Naive thymus-derived CD4-positive, alpha-beta T cell (primary cell): ENCODE measurements at regions not wholly inside any gene's neighbourhood (a gene's known extent, or its start where the extent isn't known, plus 50 kb on each side); places are given as distances from the start of the nearest gene placed in this dataset.
A peak's percentile ranks its signal among the peaks of the same experiment; 100 is the strongest.

ENCODE experiments used
- ATAC-seq: fragments of 150-1000 bp; cut with Tn5 transposase; 2 replicates; pipeline ENCODE4 v1.10.0; 2021; ENCODE audit warnings: mild to moderate bottlenecking, moderate library complexity
- CTCF ChIA-PET: fragments of 350-600 bp; sonication (Branson Sonifier 250); formaldehyde crosslinking; loops from one replicate; lab custom pipeline; 2021; ENCODE audit warnings: antibody characterized with exemption; lab: Charles Lee
- POLR2A ChIA-PET: fragments of 350-600 bp; sonication (Branson Sonifier 250); formaldehyde crosslinking; loops from one replicate; lab custom pipeline; 2021; ENCODE audit warnings: antibody characterized with exemption, inconsistent platforms; lab: Charles Lee
- DNase-seq, 9 donors: peaks; one replicate each; pipeline versions ENCODE4 v3.0.0 to v3.0.0-alpha.2; 2020 to 2022; ENCODE audit warnings: mixed read lengths in 1 of 9
- H3K27ac ChIP-seq: one replicate; pipeline ENCODE4 v1.7.0; 2013; ENCODE audit warnings: mild to moderate bottlenecking, low read depth, low read length, moderate library complexity
- H3K27me3 ChIP-seq, 2 donors: one replicate each; pipeline ENCODE4 v1.7.0; 2013; ENCODE audit warnings: low read length in 2 of 2, mild to moderate bottlenecking in 2 of 2, moderate library complexity in 2 of 2; ENCODE audit not compliant: control insufficient read depth in 2 of 2, insufficient read depth in 2 of 2
- H3K36me3 ChIP-seq, 3 experiments: 1 replicate in 2 of 3; 2 replicates in 1 of 3; pipeline ENCODE4 v1.7.0; 2013; ENCODE audit warnings: low read length in 3 of 3, mild to moderate bottlenecking in 3 of 3, moderate library complexity in 1 of 3; ENCODE audit not compliant: insufficient read depth in 3 of 3, control insufficient read depth in 2 of 3
- H3K4me1 ChIP-seq, 2 donors: one replicate each; pipeline ENCODE4 v1.7.0; 2013; ENCODE audit warnings: low read length in 2 of 2, mild to moderate bottlenecking in 2 of 2, moderate library complexity in 1 of 2; ENCODE audit not compliant: control insufficient read depth in 2 of 2, insufficient read depth in 2 of 2
- H3K4me3 ChIP-seq: 2 replicates; pipeline ENCODE4 v1.7.0; 2013; ENCODE audit warnings: mild to moderate bottlenecking, low read length
- H3K9me3 ChIP-seq, 3 experiments: 1 replicate in 2 of 3; 2 replicates in 1 of 3; pipeline ENCODE4 v1.7.0; 2013; ENCODE audit warnings: low read length in 3 of 3; ENCODE audit not compliant: control insufficient read depth in 2 of 3
- H3K27ac Mint-ChIP-seq, 9 donors: one replicate each; pipeline ENCODE4 v1.8.0; 2020 to 2022; ENCODE audit warnings: mixed read lengths in 9 of 9, mild to moderate bottlenecking in 8 of 9, moderate library complexity in 5 of 9, inconsistent platforms in 2 of 9
- H3K27me3 Mint-ChIP-seq, 5 donors: one replicate each; pipeline ENCODE4 v1.8.0; 2021 to 2022; ENCODE audit warnings: mixed read lengths in 5 of 5, mild to moderate bottlenecking in 1 of 5
- H3K36me3 Mint-ChIP-seq, 5 donors: one replicate each; pipeline ENCODE4 v1.8.0; 2020 to 2022; ENCODE audit warnings: mixed read lengths in 5 of 5, mild to moderate bottlenecking in 3 of 5, inconsistent platforms in 1 of 5
- H3K4me1 Mint-ChIP-seq, 7 donors: one replicate each; pipeline ENCODE4 v1.8.0; 2020 to 2022; ENCODE audit warnings: mixed read lengths in 7 of 7, mild to moderate bottlenecking in 3 of 7, inconsistent platforms in 1 of 7
- H3K4me3 Mint-ChIP-seq, 10 donors: one replicate each; pipeline ENCODE4 v1.8.0; 2020 to 2022; ENCODE audit warnings: mild to moderate bottlenecking in 10 of 10, mixed read lengths in 10 of 10, moderate library complexity in 6 of 10, inconsistent platforms in 2 of 10
- H3K9me3 Mint-ChIP-seq, 11 donors: one replicate each; pipeline ENCODE4 v1.8.0; 2020 to 2022; ENCODE audit warnings: mixed read lengths in 11 of 11, mild to moderate bottlenecking in 4 of 11, inconsistent platforms in 1 of 11, moderate library complexity in 1 of 11
- intact Hi-C, 2 donors: fragments of 100-400 bp; cut with micrococcal nuclease; formaldehyde crosslinking; loops; one replicate each; pipeline ENCODE4 v1.15.1; 2023

DNA sequence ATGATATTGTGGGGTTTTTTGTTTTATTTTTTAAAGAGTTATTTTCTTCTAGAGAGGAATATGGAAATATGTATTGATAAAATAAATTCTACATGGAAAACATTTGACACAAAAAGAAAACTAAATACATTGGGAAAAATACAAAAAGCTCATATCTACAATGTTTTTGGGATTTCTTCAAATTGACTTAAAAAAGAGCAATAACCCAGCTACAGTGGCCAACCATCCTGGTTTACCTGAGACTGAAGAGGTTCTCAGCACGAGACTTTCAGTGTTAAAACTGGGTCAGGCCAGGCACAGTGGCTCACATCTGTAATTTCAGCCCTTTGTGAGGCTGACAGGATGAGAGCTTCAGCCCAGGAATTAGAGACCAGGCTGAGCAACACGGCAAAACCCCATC lies 56.7 kb upstream of the MYCN start:
- CTCF ChIA-PET: no interaction called here
- no peaks in the 10 kb centered on the region for H3K27me3 Mint-ChIP-seq

DNA sequence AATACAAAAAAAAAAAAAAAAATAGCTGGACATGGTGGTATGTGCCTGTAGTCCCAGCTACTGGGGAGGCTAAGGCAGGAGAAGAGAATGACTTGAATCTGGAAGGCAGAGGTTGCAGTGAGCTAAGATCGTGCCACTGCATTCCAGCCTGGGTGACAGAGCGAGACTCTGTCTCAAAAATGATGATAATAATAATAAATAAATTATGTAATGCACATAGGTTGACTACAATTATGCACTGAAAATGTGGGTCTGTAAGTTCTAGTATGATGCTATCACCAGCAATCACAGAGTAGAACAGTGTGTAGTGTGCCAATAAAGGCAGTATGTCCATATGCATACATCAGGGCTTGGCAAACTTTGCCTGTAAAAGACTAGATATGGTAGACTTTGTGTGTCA lies 55.6 kb upstream of the MYCN start:
- Histone ChIP-seq H3K27me3 (no peaks in the 10 kb centered on the region), H3K9me3 (no peaks in the 10 kb centered on the region), H3K4me3 (no peak overlapping the region), H3K27ac (no peak overlapping the region), H3K36me3 (no peaks in the 10 kb centered on the region), H3K4me1 (no peaks in the 10 kb centered on the region)
- H3K9me3 Mint-ChIP-seq: peaks cover 0 to 5% (median 0%) of the 10 kb centered on the region in 11 donors
- no peaks in the 10 kb centered on the region for H3K27me3 Mint-ChIP-seq
- no peaks in the 10 kb centered on the region for H3K36me3 Mint-ChIP-seq
- no peaks in the 10 kb centered on the region for H3K4me1 Mint-ChIP-seq
- DNase-seq (no peak), ATAC-seq (no peak)
- no peak overlapping the region for H3K4me3 Mint-ChIP-seq
- ChIA-PET POLR2A (no interaction called here), CTCF (interaction anchor here (0.7 kb wide), 1 partner anchor 10 kb away, joined by 3 read pairs; no protein-coding TSS in a partner anchor)
- intact Hi-C loops: no loop called here
- no peak overlapping the region for H3K27ac Mint-ChIP-seq

More for the DNA sequence above, 56.7 kb upstream of the MYCN start:
- Mint-ChIP-seq H3K27ac (no peak overlapping the region), H3K4me1 (no peaks in the 10 kb centered on the region), H3K36me3 (no peaks in the 10 kb centered on the region), H3K9me3 (peaks cover 0 to 5% (median 0%) of the 10 kb centered on the region in 11 donors), H3K4me3 (no peak overlapping the region)
- Histone ChIP-seq H3K27me3 (no peaks in the 10 kb centered on the region), H3K9me3 (no peaks in the 10 kb centered on the region), H3K36me3 (no peaks in the 10 kb centered on the region), H3K4me3 (no peak overlapping the region), H3K27ac (no peak overlapping the region), H3K4me1 (no peaks in the 10 kb centered on the region)
- POLR2A ChIA-PET: no interaction called here
- no peak for ATAC-seq
- intact Hi-C loops: no loop called here
- DNase-seq: no peak

DNA sequence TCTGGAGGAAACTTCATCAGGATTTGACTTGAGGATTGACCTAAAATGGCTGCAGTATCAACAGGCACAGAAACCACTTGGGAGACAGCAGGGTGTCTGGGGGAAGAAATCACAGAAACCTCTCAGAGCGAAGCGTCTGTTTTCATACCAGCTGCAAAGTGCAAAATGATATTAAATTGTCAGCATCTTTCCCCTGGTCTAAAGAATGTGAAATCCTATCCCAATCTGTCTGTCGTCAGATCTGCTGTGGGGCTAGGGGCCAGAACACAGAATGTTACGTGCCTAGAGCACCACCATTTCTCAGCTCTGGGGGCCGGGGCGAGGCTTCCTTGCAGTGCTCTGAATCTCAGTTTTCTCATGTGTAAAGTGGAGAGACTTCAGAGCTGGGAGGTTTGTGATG lies 54.1 kb upstream of the MYCN start:
- no peaks in the 10 kb centered on the region for H3K27me3 ChIP-seq
- ChIA-PET POLR2A (no interaction called here), CTCF (no interaction called here)
- Mint-ChIP-seq H3K9me3 (no peaks in the 10 kb centered on the region), H3K27ac (no peak overlapping the region), H3K4me3 (no peak overlapping the region), H3K4me1 (no peaks in the 10 kb centered on the region), H3K27me3 (peaks cover 0 to 5% (median 0%) of the 10 kb centered on the region in 5 donors), H3K36me3 (no peaks in the 10 kb centered on the region)
- DNase-seq: no peak
- no peak overlapping the region for H3K27ac ChIP-seq
- no peaks in the 10 kb centered on the region for H3K4me1 ChIP-seq
- no peaks in the 10 kb centered on the region for H3K9me3 ChIP-seq
- intact Hi-C loops: no loop called here
- H3K36me3 ChIP-seq: no peaks in the 10 kb centered on the region
- no peak for ATAC-seq
- H3K4me3 ChIP-seq: no peak overlapping the region

DNA sequence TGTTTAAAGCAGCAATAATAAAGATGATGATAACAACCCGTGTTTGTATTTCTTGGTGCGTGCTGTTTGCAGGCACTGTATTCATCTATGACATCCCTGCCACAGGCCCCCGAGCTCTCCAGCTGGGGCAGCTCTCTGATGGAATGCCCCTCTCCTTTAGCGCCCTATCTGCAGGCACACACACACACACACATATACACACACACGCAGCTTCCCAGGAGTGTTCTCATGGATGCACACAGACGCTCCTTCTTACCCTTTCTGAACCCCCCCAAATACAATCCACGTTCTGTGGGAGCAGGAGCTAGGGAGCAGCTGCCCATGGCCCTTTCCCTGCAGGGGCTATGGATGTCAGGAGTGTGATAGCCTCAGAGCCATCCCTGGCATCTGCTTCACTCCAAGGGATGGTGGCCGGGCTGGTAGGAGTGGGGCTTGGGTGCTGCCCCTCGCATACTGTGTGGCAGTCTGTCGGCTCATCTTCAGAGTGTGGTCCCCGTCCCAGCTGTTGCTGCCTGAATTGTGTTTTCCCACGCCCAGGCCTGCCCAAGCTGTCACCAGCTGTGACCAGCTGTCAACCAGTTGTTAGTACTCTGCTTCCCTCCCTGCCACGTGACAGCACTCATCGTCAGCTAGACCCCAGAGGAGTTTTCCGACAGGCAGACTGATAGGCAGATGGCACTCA lies 50.8 kb upstream of the MYCN start:
- ATAC-seq: no peak
- no peak overlapping the region for H3K4me3 ChIP-seq
- H3K36me3 ChIP-seq: no peaks in the 10 kb centered on the region
- Mint-ChIP-seq H3K4me1 (no peaks in the 10 kb centered on the region), H3K27me3 (peaks cover 0 to 11% (median 0%) of the 10 kb centered on the region in 5 donors), H3K36me3 (no peaks in the 10 kb centered on the region), H3K27ac (no peak overlapping the region), H3K9me3 (no peaks in the 10 kb centered on the region), H3K4me3 (no peak overlapping the region)
- no peak for DNase-seq
- CTCF ChIA-PET: no interaction called here
- no peaks in the 10 kb centered on the region for H3K27me3 ChIP-seq
- H3K9me3 ChIP-seq: no peaks in the 10 kb centered on the region
- intact Hi-C loops: no loop called here
- no peak overlapping the region for H3K27ac ChIP-seq
- no peaks in the 10 kb centered on the region for H3K4me1 ChIP-seq
- POLR2A ChIA-PET: no interaction called here

DNA sequence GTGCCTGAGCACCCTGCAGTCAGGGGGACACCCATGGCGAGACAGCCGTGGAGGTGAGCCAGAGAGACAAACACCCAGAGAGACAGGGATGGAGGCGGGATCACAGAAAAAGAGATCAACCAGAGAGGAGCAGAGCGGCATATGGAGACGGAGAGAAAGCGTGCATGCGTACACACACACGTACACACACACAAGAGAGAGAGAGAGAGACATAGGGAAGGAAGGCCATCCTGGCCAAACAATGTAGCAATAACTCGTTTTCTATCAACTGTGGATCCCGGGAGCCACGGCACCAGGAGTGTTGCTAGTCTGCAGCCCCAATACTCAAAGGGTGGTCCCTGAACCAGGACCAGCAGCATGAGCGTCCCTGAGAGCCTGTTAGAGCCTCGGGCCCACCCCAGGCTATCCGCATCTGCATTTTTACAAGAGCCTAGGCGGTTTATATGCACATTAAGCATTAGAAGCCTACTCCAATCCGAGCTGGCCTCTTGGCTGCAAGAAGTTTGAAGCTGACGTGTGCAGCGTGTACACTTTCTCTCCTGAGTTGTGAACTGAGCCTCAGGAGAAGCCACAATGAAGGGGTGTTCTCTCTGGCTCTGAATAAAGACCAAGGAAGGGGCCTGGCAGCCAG lies 50.1 kb upstream of the MYCN start:
- no peaks in the 10 kb centered on the region for H3K4me1 ChIP-seq
- no peaks in the 10 kb centered on the region for H3K36me3 Mint-ChIP-seq
- POLR2A ChIA-PET: no interaction called here

More for the DNA sequence above, 50.1 kb upstream of the MYCN start:
- DNase-seq: no peak
- Mint-ChIP-seq H3K4me3 (no peak overlapping the region), H3K4me1 (no peaks in the 10 kb centered on the region), H3K9me3 (no peaks in the 10 kb centered on the region), H3K27me3 (peaks cover 0 to 13% (median 0%) of the 10 kb centered on the region in 5 donors), H3K27ac (no peak overlapping the region)
- H3K27me3 ChIP-seq: no peaks in the 10 kb centered on the region
- CTCF ChIA-PET: no interaction called here
- intact Hi-C loops: no loop called here
- H3K4me3 ChIP-seq: no peak overlapping the region
- ATAC-seq: peak; percentile 14
- H3K9me3 ChIP-seq: no peaks in the 10 kb centered on the region
- no peak overlapping the region for H3K27ac ChIP-seq
- no peaks in the 10 kb centered on the region for H3K36me3 ChIP-seq
